COR-L47 (cell line): ENCODE measurements at regions not wholly inside any gene's neighbourhood (a gene's known extent, or its start where the extent isn't known, plus 50 kb on each side); places are given as distances from the start of the nearest gene placed in this dataset.
A peak's percentile ranks its signal among the peaks of the same experiment; 100 is the strongest.

Experiments
- DNase-seq: peaks from one replicate; lab custom pipeline; 2025; lab: John Stamatoyannopoulos, UW

- no peak for DNase-seq
Observed at GRCh38 chr13:106173346-106173745, 362.1 kb downstream of the EFNB2 start.

- DNase-seq: no peak
Observed at GRCh38 chr13:106172176-106172905, 363.1 kb downstream of the EFNB2 start.

- DNase-seq: no peak
Observed at GRCh38 chr13:106163426-106163825, 372.0 kb downstream of the EFNB2 start.

GRCh38 chr13:106161146-106161545 is 374.3 kb downstream of the EFNB2 start:
- no peak for DNase-seq

- no peak for DNase-seq
Observed at GRCh38 chr13:106159295-106160195, 375.9 kb downstream of the EFNB2 start.

- DNase-seq: no peak
Observed at GRCh38 chr13:106156468-106156867, 379.0 kb downstream of the EFNB2 start.

GRCh38 chr13:106155411-106155810 is 380.1 kb downstream of the EFNB2 start:
- DNase-seq: no peak

GRCh38 chr13:106153876-106154275 is 381.6 kb downstream of the EFNB2 start:
- no peak for DNase-seq

- DNase-seq: no peak
Observed at GRCh38 chr13:106153041-106153440, 382.4 kb downstream of the EFNB2 start.

- no peak for DNase-seq
Observed at GRCh38 chr13:106152047-106152446, 383.4 kb downstream of the EFNB2 start.

GRCh38 chr13:106151056-106151699 is 384.3 kb downstream of the EFNB2 start:
- peak; percentile 47 for DNase-seq

- no peak for DNase-seq
Observed at GRCh38 chr13:106145997-106146864, 389.2 kb downstream of the EFNB2 start.

GRCh38 chr13:106145070-106145469 is 390.4 kb downstream of the EFNB2 start:
- no peak for DNase-seq

GRCh38 chr13:106143930-106144709 is 391.3 kb downstream of the EFNB2 start:
- DNase-seq: peak; percentile 78

- no peak for DNase-seq
Observed at GRCh38 chr13:106143392-106143791, 392.1 kb downstream of the EFNB2 start.

GRCh38 chr13:106140476-106140875 is 395.0 kb downstream of the EFNB2 start:
- no peak for DNase-seq

- no peak for DNase-seq
Observed at GRCh38 chr13:106139942-106140341, 395.5 kb downstream of the EFNB2 start.

- no peak for DNase-seq
Observed at GRCh38 chr13:106139377-106139776, 396.1 kb downstream of the EFNB2 start.

GRCh38 chr13:106138620-106139019 is 396.8 kb downstream of the EFNB2 start:
- DNase-seq: no peak

GRCh38 chr13:106133025-106133424 is 402.4 kb downstream of the EFNB2 start:
- DNase-seq: no peak

GRCh38 chr13:106132216-106132615 is 403.2 kb downstream of the EFNB2 start:
- DNase-seq: no peak
